B cell (primary cell): ENCODE measurements at regions not wholly inside any gene's neighbourhood (a gene's known extent, or its start where the extent isn't known, plus 50 kb on each side); places are given as distances from the start of the nearest gene placed in this dataset.

ENCODE experiments used
- EZH2 ChIP-seq: IDR thresholded peaks from 2 replicates; pipeline ENCODE4 v1.6.1; 2012; ENCODE audit warnings: borderline replicate concordance, low read depth, mild to moderate bottlenecking, moderate library complexity, low read length; ENCODE audit not compliant: insufficient read depth, poor library complexity, severe bottlenecking
- TF ChIP-seq, protein P1 (sequence below): fragments of 200-600 bp; IDR thresholded peaks from one replicate; pipeline ENCODE4 v1.8.0; 2022; ENCODE audit warnings: antibody characterized with exemption, mild to moderate bottlenecking

GRCh38 chr11:23719016-23719415, 777.8 kb upstream of the LUZP2 start:
- TF ChIP-seq, protein P1, sequence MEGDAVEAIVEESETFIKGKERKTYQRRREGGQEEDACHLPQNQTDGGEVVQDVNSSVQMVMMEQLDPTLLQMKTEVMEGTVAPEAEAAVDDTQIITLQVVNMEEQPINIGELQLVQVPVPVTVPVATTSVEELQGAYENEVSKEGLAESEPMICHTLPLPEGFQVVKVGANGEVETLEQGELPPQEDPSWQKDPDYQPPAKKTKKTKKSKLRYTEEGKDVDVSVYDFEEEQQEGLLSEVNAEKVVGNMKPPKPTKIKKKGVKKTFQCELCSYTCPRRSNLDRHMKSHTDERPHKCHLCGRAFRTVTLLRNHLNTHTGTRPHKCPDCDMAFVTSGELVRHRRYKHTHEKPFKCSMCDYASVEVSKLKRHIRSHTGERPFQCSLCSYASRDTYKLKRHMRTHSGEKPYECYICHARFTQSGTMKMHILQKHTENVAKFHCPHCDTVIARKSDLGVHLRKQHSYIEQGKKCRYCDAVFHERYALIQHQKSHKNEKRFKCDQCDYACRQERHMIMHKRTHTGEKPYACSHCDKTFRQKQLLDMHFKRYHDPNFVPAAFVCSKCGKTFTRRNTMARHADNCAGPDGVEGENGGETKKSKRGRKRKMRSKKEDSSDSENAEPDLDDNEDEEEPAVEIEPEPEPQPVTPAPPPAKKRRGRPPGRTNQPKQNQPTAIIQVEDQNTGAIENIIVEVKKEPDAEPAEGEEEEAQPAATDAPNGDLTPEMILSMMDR: no peak
- TF ChIP-seq EZH2: no peak
